ENCODE measurements at regions not wholly inside any gene's neighbourhood (a gene's known extent, or its start where the extent isn't known, plus 50 kb on each side); places are given as distances from the start of the nearest gene placed in this dataset.

DNA sequence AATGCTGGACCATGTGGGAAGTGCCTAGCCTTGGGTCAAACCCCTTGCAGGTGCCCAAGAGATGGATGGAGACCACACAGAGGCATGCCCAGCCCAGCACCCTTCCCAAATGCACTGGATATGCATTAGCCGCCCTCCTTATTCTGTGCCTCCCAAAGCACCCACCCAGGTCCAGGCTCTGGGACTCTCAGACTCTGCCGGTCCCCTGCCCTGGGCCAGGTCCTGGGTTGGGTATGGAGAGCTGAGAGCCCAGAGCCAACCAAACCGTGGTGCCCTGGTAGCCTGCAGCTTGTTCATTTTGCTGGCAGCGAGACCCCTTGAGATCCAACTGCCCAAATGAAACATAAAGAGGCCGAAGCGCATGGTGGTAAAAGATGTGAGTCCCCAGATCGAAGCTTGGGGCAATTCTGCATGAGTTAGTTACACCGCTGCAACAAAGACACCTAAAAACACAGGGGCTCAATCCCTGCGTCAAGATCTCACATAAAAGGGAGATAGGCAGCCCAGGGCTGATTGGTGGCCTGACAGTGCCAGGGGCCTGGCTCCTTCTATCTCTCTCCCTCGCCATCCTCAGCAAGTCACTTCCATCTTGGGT, 61.5 kb downstream of the MYEOV start (continued):
- TF ChIP-seq, protein P1, sequence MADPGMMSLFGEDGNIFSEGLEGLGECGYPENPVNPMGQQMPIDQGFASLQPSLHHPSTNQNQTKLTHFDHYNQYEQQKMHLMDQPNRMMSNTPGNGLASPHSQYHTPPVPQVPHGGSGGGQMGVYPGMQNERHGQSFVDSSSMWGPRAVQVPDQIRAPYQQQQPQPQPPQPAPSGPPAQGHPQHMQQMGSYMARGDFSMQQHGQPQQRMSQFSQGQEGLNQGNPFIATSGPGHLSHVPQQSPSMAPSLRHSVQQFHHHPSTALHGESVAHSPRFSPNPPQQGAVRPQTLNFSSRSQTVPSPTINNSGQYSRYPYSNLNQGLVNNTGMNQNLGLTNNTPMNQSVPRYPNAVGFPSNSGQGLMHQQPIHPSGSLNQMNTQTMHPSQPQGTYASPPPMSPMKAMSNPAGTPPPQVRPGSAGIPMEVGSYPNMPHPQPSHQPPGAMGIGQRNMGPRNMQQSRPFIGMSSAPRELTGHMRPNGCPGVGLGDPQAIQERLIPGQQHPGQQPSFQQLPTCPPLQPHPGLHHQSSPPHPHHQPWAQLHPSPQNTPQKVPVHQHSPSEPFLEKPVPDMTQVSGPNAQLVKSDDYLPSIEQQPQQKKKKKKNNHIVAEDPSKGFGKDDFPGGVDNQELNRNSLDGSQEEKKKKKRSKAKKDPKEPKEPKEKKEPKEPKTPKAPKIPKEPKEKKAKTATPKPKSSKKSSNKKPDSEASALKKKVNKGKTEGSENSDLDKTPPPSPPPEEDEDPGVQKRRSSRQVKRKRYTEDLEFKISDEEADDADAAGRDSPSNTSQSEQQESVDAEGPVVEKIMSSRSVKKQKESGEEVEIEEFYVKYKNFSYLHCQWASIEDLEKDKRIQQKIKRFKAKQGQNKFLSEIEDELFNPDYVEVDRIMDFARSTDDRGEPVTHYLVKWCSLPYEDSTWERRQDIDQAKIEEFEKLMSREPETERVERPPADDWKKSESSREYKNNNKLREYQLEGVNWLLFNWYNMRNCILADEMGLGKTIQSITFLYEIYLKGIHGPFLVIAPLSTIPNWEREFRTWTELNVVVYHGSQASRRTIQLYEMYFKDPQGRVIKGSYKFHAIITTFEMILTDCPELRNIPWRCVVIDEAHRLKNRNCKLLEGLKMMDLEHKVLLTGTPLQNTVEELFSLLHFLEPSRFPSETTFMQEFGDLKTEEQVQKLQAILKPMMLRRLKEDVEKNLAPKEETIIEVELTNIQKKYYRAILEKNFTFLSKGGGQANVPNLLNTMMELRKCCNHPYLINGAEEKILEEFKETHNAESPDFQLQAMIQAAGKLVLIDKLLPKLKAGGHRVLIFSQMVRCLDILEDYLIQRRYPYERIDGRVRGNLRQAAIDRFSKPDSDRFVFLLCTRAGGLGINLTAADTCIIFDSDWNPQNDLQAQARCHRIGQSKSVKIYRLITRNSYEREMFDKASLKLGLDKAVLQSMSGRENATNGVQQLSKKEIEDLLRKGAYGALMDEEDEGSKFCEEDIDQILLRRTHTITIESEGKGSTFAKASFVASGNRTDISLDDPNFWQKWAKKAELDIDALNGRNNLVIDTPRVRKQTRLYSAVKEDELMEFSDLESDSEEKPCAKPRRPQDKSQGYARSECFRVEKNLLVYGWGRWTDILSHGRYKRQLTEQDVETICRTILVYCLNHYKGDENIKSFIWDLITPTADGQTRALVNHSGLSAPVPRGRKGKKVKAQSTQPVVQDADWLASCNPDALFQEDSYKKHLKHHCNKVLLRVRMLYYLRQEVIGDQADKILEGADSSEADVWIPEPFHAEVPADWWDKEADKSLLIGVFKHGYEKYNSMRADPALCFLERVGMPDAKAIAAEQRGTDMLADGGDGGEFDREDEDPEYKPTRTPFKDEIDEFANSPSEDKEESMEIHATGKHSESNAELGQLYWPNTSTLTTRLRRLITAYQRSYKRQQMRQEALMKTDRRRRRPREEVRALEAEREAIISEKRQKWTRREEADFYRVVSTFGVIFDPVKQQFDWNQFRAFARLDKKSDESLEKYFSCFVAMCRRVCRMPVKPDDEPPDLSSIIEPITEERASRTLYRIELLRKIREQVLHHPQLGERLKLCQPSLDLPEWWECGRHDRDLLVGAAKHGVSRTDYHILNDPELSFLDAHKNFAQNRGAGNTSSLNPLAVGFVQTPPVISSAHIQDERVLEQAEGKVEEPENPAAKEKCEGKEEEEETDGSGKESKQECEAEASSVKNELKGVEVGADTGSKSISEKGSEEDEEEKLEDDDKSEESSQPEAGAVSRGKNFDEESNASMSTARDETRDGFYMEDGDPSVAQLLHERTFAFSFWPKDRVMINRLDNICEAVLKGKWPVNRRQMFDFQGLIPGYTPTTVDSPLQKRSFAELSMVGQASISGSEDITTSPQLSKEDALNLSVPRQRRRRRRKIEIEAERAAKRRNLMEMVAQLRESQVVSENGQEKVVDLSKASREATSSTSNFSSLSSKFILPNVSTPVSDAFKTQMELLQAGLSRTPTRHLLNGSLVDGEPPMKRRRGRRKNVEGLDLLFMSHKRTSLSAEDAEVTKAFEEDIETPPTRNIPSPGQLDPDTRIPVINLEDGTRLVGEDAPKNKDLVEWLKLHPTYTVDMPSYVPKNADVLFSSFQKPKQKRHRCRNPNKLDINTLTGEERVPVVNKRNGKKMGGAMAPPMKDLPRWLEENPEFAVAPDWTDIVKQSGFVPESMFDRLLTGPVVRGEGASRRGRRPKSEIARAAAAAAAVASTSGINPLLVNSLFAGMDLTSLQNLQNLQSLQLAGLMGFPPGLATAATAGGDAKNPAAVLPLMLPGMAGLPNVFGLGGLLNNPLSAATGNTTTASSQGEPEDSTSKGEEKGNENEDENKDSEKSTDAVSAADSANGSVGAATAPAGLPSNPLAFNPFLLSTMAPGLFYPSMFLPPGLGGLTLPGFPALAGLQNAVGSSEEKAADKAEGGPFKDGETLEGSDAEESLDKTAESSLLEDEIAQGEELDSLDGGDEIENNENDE (IDR thresholded peaks at IDR 0.05; ENCODE audit: insufficient replicate concordance, low read length): no peak

Measured in H1 (cell line).